Skeletal muscle satellite cell (primary cell): ENCODE measurements at regions not wholly inside any gene's neighbourhood (a gene's known extent, or its start where the extent isn't known, plus 50 kb on each side); places are given as distances from the start of the nearest gene placed in this dataset.
"Not testable (repeated sequence)": the region's sequence is repeated elsewhere in the genome, so short reads cannot be mapped to it uniquely, and the experiment has no call there.

ENCODE experiments used
- H3K27me3 ChIP-seq: 2 replicates; pipeline ENCODE4 v1.7.0; 2013; ENCODE audit warnings: low read length; ENCODE audit not compliant: control insufficient read depth, insufficient read depth
- H3K36me3 ChIP-seq: 2 replicates; pipeline ENCODE4 v1.7.0; 2013; ENCODE audit warnings: mild to moderate bottlenecking, control low read depth, low read length; ENCODE audit not compliant: insufficient read depth
- H3K4me1 ChIP-seq: 2 replicates; pipeline ENCODE4 v1.7.0; 2013; ENCODE audit warnings: low read length; ENCODE audit not compliant: control insufficient read depth, insufficient read depth
- H3K4me2 ChIP-seq: 2 replicates; pipeline ENCODE4 v1.7.0; 2013; ENCODE audit warnings: mild to moderate bottlenecking, low read length
- H3K4me3 ChIP-seq: 2 replicates; pipeline ENCODE4 v1.7.0; 2013; ENCODE audit warnings: low read length
- H3K9ac ChIP-seq: 2 replicates; pipeline ENCODE4 v1.7.0; 2013; ENCODE audit warnings: mild to moderate bottlenecking, low read depth, low read length, moderate library complexity
- H3K9me3 ChIP-seq: replicated peaks from 2 replicates; pipeline ENCODE4 v1.7.0; 2013; ENCODE audit warnings: mild to moderate bottlenecking, control low read depth, low read length

DNA sequence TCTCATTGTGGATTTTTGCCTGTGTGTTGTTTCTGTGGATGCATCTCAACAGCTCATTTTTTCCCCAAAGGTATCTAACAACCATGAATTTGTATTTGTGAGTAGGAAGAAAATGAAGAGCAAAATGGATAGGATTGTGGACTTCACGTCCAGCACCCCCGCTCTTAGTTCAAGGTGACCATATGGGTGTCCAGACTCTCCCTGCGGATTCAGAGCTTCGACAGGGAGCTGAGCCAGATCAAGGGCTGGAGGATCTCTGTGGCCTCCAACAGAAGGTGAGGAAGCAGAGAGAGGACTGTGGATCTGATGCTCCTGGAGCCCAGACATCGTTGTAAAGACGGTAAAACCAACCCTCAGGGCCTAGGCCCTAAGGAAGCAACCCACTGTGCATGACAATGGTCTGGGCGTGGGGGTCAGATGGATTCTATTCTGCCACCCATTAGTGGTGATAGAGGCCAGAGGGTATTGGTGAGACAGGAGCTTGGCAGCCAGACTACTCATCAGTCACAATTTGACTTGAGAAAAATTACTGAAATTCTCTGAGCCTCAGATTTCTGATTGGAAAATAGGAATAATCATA, 659.7 kb upstream of the TMEM132C start:
- Histone ChIP-seq H3K9ac (no peak overlapping the region), H3K4me2 (no peak overlapping the region), H3K4me1 (no peaks in the 10 kb centered on the region), H3K36me3 (no peaks in the 10 kb centered on the region), H3K4me3 (no peak overlapping the region), H3K27me3 (no peaks in the 10 kb centered on the region), H3K9me3 (no peaks in the 10 kb centered on the region)

DNA sequence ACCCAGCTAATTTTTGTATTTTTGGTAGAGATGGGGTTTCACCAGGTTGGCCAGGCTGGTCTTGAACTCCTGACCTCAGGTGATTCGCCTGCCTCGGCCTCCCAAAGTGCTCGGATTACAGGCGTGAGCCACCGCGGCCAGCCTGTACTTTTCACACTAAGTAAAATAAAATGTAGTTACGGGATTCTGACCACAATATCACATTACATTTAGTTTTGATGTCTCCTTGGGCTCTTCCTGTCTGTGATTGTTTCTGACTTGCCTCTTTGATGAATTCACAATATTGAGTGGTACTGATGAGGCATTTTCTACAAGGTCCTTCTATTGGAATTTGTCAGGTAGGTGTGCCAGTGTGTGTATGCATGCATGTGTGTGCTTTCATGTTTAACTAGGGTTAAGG, 658.6 kb upstream of the TMEM132C start:
- H3K9me3 ChIP-seq, H3K36me3 ChIP-seq, H3K4me1 ChIP-seq, H3K4me2 ChIP-seq, H3K4me3 ChIP-seq, H3K27me3 ChIP-seq, H3K9ac ChIP-seq: not testable (repeated sequence)

DNA sequence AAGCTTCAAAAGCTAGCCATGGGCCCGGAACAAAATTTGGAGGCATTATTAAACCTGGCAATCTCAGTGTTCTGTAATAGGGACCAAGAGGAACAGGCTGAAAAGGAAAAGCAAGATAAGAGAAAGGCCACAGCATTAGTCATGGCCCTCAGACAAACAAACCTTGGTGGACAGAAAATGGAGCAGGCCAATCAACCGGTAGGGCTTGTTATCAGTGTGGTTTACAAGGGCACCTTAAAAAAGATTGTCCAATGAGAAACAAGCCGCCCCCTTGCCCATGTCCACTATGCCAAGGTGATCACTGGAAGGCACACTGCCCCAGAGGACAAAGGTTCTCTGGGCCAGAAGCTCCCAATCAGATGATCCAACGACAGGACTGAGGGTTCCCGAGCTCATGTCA, 653.9 kb upstream of the TMEM132C start:
- Histone ChIP-seq H3K27me3 (no peaks in the 10 kb centered on the region), H3K36me3 (no peaks in the 10 kb centered on the region), H3K9me3 (no peaks in the 10 kb centered on the region), H3K4me1 (no peaks in the 10 kb centered on the region), H3K4me2 (no peak overlapping the region), H3K4me3 (no peak overlapping the region), H3K9ac (no peak overlapping the region)

DNA sequence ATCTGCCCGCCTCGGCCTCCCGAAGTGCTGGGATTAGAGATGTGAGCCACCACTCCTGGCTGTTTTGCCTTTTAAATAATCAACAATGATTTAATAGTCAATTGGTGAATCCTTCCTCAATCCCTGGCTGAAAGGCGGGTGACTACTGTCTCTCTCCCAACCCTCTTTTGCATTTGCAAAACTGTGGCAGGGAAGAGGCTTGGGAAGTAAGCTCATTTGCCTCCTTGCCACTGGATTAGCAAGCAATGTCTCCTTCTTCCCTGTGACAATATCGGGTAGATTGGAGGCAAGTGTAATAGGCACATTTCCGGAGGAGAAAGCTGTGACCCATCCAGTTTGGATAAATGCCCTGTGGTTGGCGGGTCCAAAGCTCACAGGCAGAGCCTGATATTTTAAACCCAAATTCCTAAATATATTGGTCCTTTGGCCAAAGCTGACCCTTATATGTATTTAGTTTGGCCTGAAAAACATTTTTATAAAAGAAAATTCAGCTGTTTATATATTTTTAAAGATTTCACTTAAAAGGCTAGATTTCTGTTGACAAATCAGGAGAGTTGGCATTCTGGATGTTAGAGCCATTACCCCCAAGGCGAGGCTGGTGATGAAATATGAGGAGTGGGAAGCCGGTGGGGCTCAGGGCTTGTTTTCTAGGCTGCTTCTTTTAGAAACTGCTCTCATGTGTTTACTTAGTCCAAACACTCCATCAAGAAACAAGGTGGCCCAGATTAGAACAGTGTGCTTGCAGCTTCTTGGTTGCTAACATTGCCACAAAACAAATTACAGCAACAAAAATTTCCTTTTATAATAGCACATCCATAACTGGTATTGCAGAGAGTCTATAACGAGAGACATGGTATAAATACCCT, 646.9 kb upstream of the TMEM132C start:
- no peaks in the 10 kb centered on the region for H3K4me1 ChIP-seq
- no peaks in the 10 kb centered on the region for H3K27me3 ChIP-seq
- no peaks in the 10 kb centered on the region for H3K9me3 ChIP-seq
- no peak overlapping the region for H3K4me3 ChIP-seq
- no peaks in the 10 kb centered on the region for H3K36me3 ChIP-seq
- H3K9ac ChIP-seq: no peak overlapping the region
- H3K4me2 ChIP-seq: no peak overlapping the region

DNA sequence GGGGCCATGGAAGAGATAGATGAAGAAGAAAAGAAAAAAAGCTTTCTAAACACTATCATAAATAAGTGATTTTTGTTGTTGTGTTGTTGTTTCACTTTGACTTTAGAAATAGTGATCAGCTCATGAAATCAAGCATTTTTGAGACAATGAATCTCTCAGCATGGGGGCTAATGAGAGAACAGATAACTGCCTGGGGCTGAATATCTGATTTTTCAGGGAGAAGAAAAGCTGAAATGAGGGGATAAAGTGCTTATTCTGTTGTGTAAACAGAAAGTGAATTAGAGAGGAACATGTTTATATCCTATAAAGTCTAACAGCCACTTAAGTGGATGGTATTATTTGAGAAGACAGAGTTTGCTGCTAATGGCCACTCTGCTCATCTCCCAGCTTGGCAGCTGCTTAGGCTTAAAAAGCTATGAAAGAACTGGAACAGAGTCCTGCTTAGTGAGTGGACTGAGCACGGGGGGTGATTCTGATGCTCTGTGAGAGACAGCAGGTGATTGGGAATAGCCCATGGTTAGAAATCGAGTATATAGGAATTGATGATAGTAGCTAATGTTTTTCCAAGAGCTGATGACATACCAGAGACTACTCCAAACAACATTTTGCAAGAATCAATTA, 646.1 kb upstream of the TMEM132C start:
- H3K4me3 ChIP-seq: no peak overlapping the region
- no peak overlapping the region for H3K4me2 ChIP-seq
- H3K9me3 ChIP-seq: no peaks in the 10 kb centered on the region
- H3K36me3 ChIP-seq: no peaks in the 10 kb centered on the region
- no peaks in the 10 kb centered on the region for H3K4me1 ChIP-seq
- no peak overlapping the region for H3K9ac ChIP-seq
- H3K27me3 ChIP-seq: no peaks in the 10 kb centered on the region

- no peaks in the 10 kb centered on the region for H3K9me3 ChIP-seq
- H3K27me3 ChIP-seq: no peaks in the 10 kb centered on the region
- no peak overlapping the region for H3K4me3 ChIP-seq
- no peaks in the 10 kb centered on the region for H3K36me3 ChIP-seq
- no peaks in the 10 kb centered on the region for H3K4me1 ChIP-seq
- no peak overlapping the region for H3K9ac ChIP-seq
- no peak overlapping the region for H3K4me2 ChIP-seq
These were observed 645.6 kb upstream of the TMEM132C start for GRCh38 chr12:127621366-127621765.

DNA sequence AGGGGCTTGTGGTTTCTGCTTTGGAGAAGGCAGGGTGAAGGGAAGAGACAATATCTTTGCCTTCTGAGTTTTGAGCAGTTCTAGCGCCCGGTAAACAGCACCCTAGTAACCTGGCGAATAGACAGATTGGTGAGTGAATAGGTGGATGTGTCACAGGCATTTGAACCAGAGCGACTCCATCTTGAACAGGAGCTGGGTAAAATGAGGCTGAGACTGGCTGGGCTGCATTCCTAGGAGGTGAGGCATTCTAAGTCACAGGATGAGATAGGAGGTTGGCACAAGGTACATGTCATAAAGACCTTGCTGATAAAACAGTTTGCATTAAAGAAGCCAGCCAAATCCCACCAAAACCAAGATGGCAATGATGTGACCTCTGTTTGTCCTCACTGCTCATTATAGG, 643.6 kb upstream of the TMEM132C start:
- Histone ChIP-seq H3K9ac (no peak overlapping the region), H3K27me3 (no peaks in the 10 kb centered on the region), H3K4me1 (no peaks in the 10 kb centered on the region), H3K4me2 (no peak overlapping the region), H3K36me3 (no peaks in the 10 kb centered on the region), H3K9me3 (no peaks in the 10 kb centered on the region), H3K4me3 (no peak overlapping the region)

DNA sequence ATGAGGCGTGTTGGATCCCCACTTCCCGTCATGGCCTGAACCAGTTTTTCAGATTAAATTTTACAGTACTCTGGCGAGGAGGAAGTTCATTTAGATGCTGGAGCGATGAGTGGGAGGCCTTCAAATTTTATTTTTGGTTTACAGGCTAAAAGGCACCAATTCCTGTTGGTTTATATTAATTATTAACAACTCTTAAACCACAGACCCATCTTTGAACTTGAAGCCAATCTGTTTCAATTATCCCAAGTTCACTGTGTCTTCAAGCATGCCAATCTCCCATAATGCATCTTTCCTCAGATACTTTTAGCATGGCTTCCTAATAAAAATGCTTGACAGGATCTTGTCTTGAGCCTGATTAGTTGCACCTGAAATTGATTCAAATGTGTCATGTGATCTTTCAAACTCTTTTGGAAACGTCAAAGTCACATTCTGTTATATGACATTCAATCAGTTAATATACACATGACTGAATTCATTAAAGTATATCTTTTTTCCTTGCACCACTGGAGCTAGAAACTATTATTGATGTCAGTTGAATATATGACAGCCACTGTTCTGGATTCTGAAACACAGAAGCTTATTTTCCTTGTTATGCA, 641.7 kb upstream of the TMEM132C start:
- H3K27me3 ChIP-seq: peaks cover 3% of the 10 kb centered on the region
- no peak overlapping the region for H3K9ac ChIP-seq

GRCh38 chr12:127628645-127629044, 638.3 kb upstream of the TMEM132C start:
- H3K4me1 ChIP-seq: peaks cover 11% of the 10 kb centered on the region
- H3K4me3 ChIP-seq: no peak overlapping the region
- peaks cover 3% of the 10 kb centered on the region for H3K27me3 ChIP-seq
- H3K9ac ChIP-seq: no peak overlapping the region
- H3K4me2 ChIP-seq: no peak overlapping the region
- no peaks in the 10 kb centered on the region for H3K36me3 ChIP-seq
- H3K9me3 ChIP-seq: no peaks in the 10 kb centered on the region

More for the DNA sequence above, 641.7 kb upstream of the TMEM132C start:
- peaks cover 11% of the 10 kb centered on the region for H3K4me1 ChIP-seq
- no peak overlapping the region for H3K4me2 ChIP-seq
- no peaks in the 10 kb centered on the region for H3K9me3 ChIP-seq
- no peak overlapping the region for H3K4me3 ChIP-seq
- no peaks in the 10 kb centered on the region for H3K36me3 ChIP-seq

- Histone ChIP-seq H3K4me3 (peak overlapping the region; percentile 45), H3K27me3 (peaks cover 3% of the 10 kb centered on the region), H3K4me1 (peaks cover 11% of the 10 kb centered on the region), H3K9me3 (no peaks in the 10 kb centered on the region), H3K36me3 (no peaks in the 10 kb centered on the region), H3K9ac (no peak overlapping the region), H3K4me2 (peak overlapping the region; percentile 46)
These were observed 637.7 kb upstream of the TMEM132C start for GRCh38 chr12:127629066-127629820.

- peaks cover 3% of the 10 kb centered on the region for H3K27me3 ChIP-seq
- peaks cover 11% of the 10 kb centered on the region for H3K4me1 ChIP-seq
- no peak overlapping the region for H3K4me3 ChIP-seq
- no peak overlapping the region for H3K9ac ChIP-seq
- no peaks in the 10 kb centered on the region for H3K36me3 ChIP-seq
- no peak overlapping the region for H3K4me2 ChIP-seq
- H3K9me3 ChIP-seq: no peaks in the 10 kb centered on the region
These were observed 634.5 kb upstream of the TMEM132C start for GRCh38 chr12:127632461-127632860.
